ENCODE measurements at regions not wholly inside any gene's neighbourhood (a gene's known extent, or its start where the extent isn't known, plus 50 kb on each side); places are given as distances from the start of the nearest gene placed in this dataset.

DNA sequence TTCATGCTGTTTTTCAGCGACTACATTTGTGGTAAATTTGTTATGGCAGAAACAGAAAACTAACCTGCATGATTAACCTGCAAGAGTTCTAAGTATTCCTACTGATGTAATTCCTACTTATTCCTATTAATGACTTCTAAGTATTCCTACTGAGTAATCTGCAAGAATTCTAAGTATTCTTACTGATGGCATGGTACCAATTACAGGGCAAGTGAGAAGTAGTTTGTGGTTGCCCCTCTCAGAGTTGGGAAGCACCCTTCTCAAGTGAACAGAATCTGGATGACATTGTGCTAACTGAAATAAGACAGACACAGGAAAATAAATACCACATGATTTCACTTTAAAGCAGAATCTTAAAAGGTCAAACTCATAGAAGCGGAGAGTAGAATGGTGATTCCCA lies 100.9 kb upstream of the CPNE8 start:
- H3K9me3 Mint-ChIP-seq = peaks cover 3% of the 10 kb centered on the region
- DNase-seq (ENCODE audit: low spot score) = no peak

GRCh38 chr12:39005671-39006070 lies 100.3 kb upstream of the CPNE8 start:
- Mint-ChIP-seq H3K27ac (no peak overlapping the region), H3K36me3 (ENCODE audit: low read depth) (no peaks in the 10 kb centered on the region), H3K27me3 (ENCODE audit: low read depth) (no peaks in the 10 kb centered on the region), H3K4me1 (ENCODE audit: low read depth) (no peaks in the 10 kb centered on the region), H3K4me3 (no peak overlapping the region), H3K9me3 (peaks cover 3% of the 10 kb centered on the region)
- no peak for DNase-seq (ENCODE audit: low spot score)

More for the DNA sequence above, 100.9 kb upstream of the CPNE8 start:
- no peaks in the 10 kb centered on the region for H3K36me3 Mint-ChIP-seq (ENCODE audit: low read depth)
- H3K27ac Mint-ChIP-seq = no peak overlapping the region
- H3K27me3 Mint-ChIP-seq (ENCODE audit: low read depth) = no peaks in the 10 kb centered on the region
- H3K4me1 Mint-ChIP-seq (ENCODE audit: low read depth) = no peaks in the 10 kb centered on the region
- no peak overlapping the region for H3K4me3 Mint-ChIP-seq

GRCh38 chr12:39003541-39004155 lies 98.3 kb upstream of the CPNE8 start:
- Mint-ChIP-seq H3K36me3 (ENCODE audit: low read depth) (no peaks in the 10 kb centered on the region), H3K27me3 (ENCODE audit: low read depth) (no peaks in the 10 kb centered on the region), H3K9me3 (peaks cover 3% of the 10 kb centered on the region), H3K27ac (no peak overlapping the region), H3K4me1 (ENCODE audit: low read depth) (no peaks in the 10 kb centered on the region), H3K4me3 (no peak overlapping the region)
- DNase-seq (ENCODE audit: low spot score) = no peak

DNA sequence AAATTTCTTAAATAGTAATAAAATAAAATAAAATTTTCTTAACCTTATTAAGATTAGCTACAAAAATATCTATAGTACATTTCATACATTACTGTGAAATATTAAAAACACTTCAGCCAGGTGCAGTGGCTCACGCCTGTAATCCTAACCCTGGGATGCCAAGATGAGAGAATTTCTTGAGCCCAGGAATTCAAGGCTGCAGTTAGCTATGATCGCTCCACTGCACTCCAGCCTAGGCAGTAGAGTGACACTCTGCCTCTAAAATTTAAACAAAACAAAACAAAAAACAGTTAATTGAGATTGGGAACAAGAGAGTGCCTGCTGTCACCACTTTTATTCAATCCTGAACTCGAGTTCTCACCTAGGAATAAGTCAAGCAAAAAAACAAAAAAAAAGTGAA lies 95.0 kb upstream of the CPNE8 start:
- H3K4me1 Mint-ChIP-seq (ENCODE audit: low read depth) = no peaks in the 10 kb centered on the region
- H3K27me3 Mint-ChIP-seq (ENCODE audit: low read depth) = no peaks in the 10 kb centered on the region
- no peaks in the 10 kb centered on the region for H3K36me3 Mint-ChIP-seq (ENCODE audit: low read depth)
- H3K4me3 Mint-ChIP-seq = no peak overlapping the region
- H3K27ac Mint-ChIP-seq = no peak overlapping the region
- H3K9me3 Mint-ChIP-seq = no peaks in the 10 kb centered on the region
- no peak for DNase-seq (ENCODE audit: low spot score)

DNA sequence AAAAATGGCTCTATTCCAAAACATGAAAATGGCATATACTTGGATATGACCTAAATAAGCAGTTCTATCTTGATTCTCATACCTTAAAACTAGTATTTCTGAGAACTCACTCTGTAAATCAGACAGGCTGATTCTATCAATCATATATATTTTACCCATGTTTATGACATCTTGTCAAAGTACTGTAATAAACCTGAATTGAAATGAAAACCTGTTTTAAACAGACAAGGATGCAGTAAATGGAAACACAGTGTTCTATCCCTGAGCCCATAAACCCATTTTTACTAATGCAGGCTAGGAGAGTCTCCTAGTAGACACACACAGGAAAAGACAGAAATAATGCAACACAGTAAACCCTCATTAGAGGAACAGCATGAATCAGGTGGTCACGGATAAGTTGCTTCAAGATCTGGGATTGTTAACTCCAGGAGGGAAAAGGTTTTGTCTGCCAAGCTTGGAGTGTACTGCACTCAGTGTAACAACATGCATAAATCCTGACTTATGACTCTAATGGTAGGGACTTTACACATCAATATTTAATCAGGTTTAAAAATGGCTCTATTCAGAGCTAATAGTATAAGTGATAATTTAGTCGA lies 93.6 kb upstream of the CPNE8 start:
- DNase-seq (ENCODE audit: low spot score) = no peak
- H3K36me3 Mint-ChIP-seq (ENCODE audit: low read depth) = no peaks in the 10 kb centered on the region
- H3K27ac Mint-ChIP-seq = no peak overlapping the region
- H3K4me1 Mint-ChIP-seq (ENCODE audit: low read depth) = no peaks in the 10 kb centered on the region
- no peak overlapping the region for H3K4me3 Mint-ChIP-seq
- H3K27me3 Mint-ChIP-seq (ENCODE audit: low read depth) = no peaks in the 10 kb centered on the region
- no peaks in the 10 kb centered on the region for H3K9me3 Mint-ChIP-seq

- DNase-seq (ENCODE audit: low spot score) = no peak
- no peaks in the 10 kb centered on the region for H3K36me3 Mint-ChIP-seq (ENCODE audit: low read depth)
- H3K27me3 Mint-ChIP-seq (ENCODE audit: low read depth) = no peaks in the 10 kb centered on the region
- no peak overlapping the region for H3K4me3 Mint-ChIP-seq
- no peaks in the 10 kb centered on the region for H3K9me3 Mint-ChIP-seq
- no peaks in the 10 kb centered on the region for H3K4me1 Mint-ChIP-seq (ENCODE audit: low read depth)
- H3K27ac Mint-ChIP-seq = no peak overlapping the region
Observed at GRCh38 chr12:38995249-38995648, 89.9 kb upstream of the CPNE8 start.

- Mint-ChIP-seq H3K36me3 (ENCODE audit: low read depth) (no peaks in the 10 kb centered on the region), H3K4me1 (ENCODE audit: low read depth) (no peaks in the 10 kb centered on the region), H3K9me3 (peaks cover 29% of the 10 kb centered on the region), H3K27ac (no peak overlapping the region), H3K27me3 (ENCODE audit: low read depth) (no peaks in the 10 kb centered on the region), H3K4me3 (no peak overlapping the region)
- no peak for DNase-seq (ENCODE audit: low spot score)
Observed at GRCh38 chr12:38985961-38986360, 80.6 kb upstream of the CPNE8 start.

DNA sequence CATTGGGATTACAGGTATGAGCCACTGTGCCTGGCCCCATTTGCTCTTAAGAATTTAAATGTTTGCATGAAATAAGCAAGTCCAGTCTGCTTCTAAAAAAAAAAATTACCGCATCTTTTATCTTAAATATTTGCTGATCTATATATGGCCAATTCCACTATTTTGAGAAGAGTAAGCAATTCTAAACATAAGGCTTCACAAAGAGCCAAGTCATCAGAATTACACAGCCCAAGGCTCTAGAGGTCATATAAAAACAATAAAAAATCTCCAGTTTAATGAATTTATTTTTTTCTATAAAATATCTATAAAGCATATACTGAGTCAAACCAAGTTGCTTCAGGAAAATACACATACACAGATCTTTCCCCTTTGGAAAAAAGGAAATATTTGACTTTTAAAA lies 79.0 kb upstream of the CPNE8 start:
- Mint-ChIP-seq H3K9me3 (peaks cover 29% of the 10 kb centered on the region), H3K27ac (no peak overlapping the region), H3K4me1 (ENCODE audit: low read depth) (no peaks in the 10 kb centered on the region), H3K36me3 (ENCODE audit: low read depth) (no peaks in the 10 kb centered on the region), H3K4me3 (no peak overlapping the region), H3K27me3 (ENCODE audit: low read depth) (no peaks in the 10 kb centered on the region)
- DNase-seq (ENCODE audit: low spot score) = no peak

GRCh38 chr12:38983117-38983571 lies 77.8 kb upstream of the CPNE8 start:
- no peaks in the 10 kb centered on the region for H3K36me3 Mint-ChIP-seq (ENCODE audit: low read depth)
- DNase-seq (ENCODE audit: low spot score) = no peak
- peaks cover 29% of the 10 kb centered on the region for H3K9me3 Mint-ChIP-seq
- H3K4me1 Mint-ChIP-seq (ENCODE audit: low read depth) = no peaks in the 10 kb centered on the region
- H3K27me3 Mint-ChIP-seq (ENCODE audit: low read depth) = no peaks in the 10 kb centered on the region
- H3K4me3 Mint-ChIP-seq = no peak overlapping the region
- no peak overlapping the region for H3K27ac Mint-ChIP-seq

- no peaks in the 10 kb centered on the region for H3K4me1 Mint-ChIP-seq (ENCODE audit: low read depth)
- H3K27me3 Mint-ChIP-seq (ENCODE audit: low read depth) = no peaks in the 10 kb centered on the region
- no peak overlapping the region for H3K27ac Mint-ChIP-seq
- H3K9me3 Mint-ChIP-seq = peaks cover 4% of the 10 kb centered on the region
- H3K36me3 Mint-ChIP-seq (ENCODE audit: low read depth) = no peaks in the 10 kb centered on the region
- H3K4me3 Mint-ChIP-seq = no peak overlapping the region
- no peak for DNase-seq (ENCODE audit: low spot score)
Observed at GRCh38 chr12:38977132-38977531, 71.7 kb upstream of the CPNE8 start.

- Mint-ChIP-seq H3K27ac (no peak overlapping the region), H3K4me1 (ENCODE audit: low read depth) (no peaks in the 10 kb centered on the region), H3K4me3 (no peak overlapping the region), H3K27me3 (ENCODE audit: low read depth) (no peaks in the 10 kb centered on the region), H3K9me3 (peaks cover 4% of the 10 kb centered on the region), H3K36me3 (ENCODE audit: low read depth) (no peaks in the 10 kb centered on the region)
- DNase-seq (ENCODE audit: low spot score) = no peak
Observed at GRCh38 chr12:38969706-38970105, 64.3 kb upstream of the CPNE8 start.

DNA sequence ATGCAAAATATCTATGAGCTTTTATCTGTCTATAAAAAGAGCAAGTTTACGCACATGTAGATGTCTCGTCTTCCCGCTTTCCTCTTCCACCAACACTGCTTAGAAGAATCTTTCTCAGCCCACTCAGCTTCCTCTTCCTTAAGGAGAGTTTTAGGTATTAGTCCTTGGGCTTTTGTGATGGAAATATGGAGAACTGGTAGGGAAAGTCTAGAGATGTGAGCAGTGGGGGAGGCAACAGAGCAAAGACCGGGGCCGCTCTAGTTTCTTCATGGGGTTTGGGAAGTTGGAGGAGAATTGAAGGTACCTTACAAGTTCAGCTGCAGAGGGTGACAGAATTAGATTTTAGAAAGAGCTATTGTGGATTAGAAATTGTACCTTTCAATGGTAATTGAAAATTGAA lies 56.3 kb upstream of the CPNE8 start:
- H3K36me3 Mint-ChIP-seq (ENCODE audit: low read depth) = no peaks in the 10 kb centered on the region
- H3K4me1 Mint-ChIP-seq (ENCODE audit: low read depth) = no peaks in the 10 kb centered on the region
- no peaks in the 10 kb centered on the region for H3K9me3 Mint-ChIP-seq
- no peak overlapping the region for H3K27ac Mint-ChIP-seq
- no peak overlapping the region for H3K4me3 Mint-ChIP-seq
- H3K27me3 Mint-ChIP-seq (ENCODE audit: low read depth) = no peaks in the 10 kb centered on the region
- DNase-seq (ENCODE audit: low spot score) = no peak

DNA sequence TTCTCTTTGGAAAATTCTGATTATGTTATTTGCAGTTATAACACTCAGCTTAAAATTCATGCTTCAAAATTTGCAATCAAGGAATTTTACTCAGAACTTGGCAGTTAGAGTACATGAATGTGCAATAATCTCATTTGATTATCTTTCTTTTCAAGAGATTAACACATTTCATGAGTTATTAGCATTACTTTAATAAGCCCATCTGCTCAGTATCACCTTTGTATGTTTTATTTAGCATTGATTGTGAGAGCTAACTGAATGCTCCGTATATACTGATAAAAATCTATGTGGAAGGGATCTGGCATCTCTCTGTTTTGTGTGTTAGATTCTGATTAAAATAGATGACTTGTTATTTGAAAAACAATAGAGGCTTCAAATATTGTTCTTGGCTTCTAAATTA lies 55.6 kb upstream of the CPNE8 start:
- H3K4me1 Mint-ChIP-seq (ENCODE audit: low read depth) = no peaks in the 10 kb centered on the region
- no peaks in the 10 kb centered on the region for H3K9me3 Mint-ChIP-seq
- H3K4me3 Mint-ChIP-seq = no peak overlapping the region
- no peaks in the 10 kb centered on the region for H3K27me3 Mint-ChIP-seq (ENCODE audit: low read depth)
- H3K27ac Mint-ChIP-seq = no peak overlapping the region
- DNase-seq (ENCODE audit: low spot score) = no peak
- H3K36me3 Mint-ChIP-seq (ENCODE audit: low read depth) = no peaks in the 10 kb centered on the region

DNA sequence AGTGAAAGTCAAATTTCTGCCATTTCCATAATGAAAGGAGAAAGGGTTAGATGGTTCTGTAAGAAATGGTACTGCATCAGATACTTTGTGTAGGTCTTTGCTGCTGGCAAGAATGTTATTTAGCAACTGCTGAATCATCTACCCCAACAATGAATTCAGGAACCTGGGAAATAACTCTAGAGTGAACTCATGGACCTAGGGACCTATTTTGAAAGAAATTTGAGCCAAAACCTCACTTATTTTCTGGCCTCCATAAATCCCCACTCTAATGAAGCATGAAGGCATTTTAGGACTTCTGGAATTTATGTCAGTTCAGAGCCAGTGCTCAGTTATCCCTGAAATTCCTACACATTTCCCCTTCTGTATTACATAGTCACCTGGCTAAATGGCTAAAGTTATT lies 50.9 kb upstream of the CPNE8 start:
- no peaks in the 10 kb centered on the region for H3K9me3 Mint-ChIP-seq
- H3K4me3 Mint-ChIP-seq = no peak overlapping the region
- no peak for DNase-seq (ENCODE audit: low spot score)
- no peak overlapping the region for H3K27ac Mint-ChIP-seq
- H3K36me3 Mint-ChIP-seq (ENCODE audit: low read depth) = no peaks in the 10 kb centered on the region
- H3K27me3 Mint-ChIP-seq (ENCODE audit: low read depth) = no peaks in the 10 kb centered on the region
- no peaks in the 10 kb centered on the region for H3K4me1 Mint-ChIP-seq (ENCODE audit: low read depth)
